Fibroblast of skin of scalp (primary cell): ENCODE measurements at regions not wholly inside any gene's neighbourhood (a gene's known extent, or its start where the extent isn't known, plus 50 kb on each side); places are given as distances from the start of the nearest gene placed in this dataset.

Source experiments
- DNase-seq: peaks from one replicate; pipeline ENCODE4 v3.0.0-alpha.2; 2013

GRCh38 chr18:78918707-78919106 is 60.9 kb upstream of the SALL3 start:
- DNase-seq = no peak

GRCh38 chr18:78919956-78920355 is 59.7 kb upstream of the SALL3 start:
- no peak for DNase-seq

DNA sequence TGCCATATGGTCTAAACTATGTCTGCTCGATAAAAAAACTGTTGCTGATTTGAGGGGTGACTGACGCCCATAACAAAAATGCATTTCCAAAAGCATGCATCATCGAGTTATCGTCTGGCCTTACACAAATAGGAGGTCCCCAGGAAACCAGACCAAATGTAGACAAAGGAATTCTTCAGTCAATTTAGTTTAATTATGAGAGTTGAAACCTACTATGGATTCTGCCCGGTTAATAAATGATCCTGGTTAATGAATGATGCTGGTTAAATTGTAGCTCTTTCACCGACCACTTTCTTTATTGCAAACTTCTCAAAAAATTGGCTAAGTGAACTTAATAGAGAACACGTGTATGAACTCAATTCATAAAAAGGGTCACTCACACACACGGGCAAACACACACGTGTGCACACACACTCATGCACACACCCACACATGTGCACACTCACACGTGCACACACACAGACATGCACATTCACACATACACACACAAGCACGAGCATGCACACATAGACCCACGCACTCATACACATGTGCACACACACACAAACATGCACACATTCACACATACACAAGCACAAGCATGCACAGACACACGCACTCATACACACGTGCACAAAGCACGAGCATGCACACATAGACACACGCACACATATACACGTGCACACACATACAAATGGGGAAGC is 59.0 kb upstream of the SALL3 start:
- no peak for DNase-seq

GRCh38 chr18:78922856-78923255 is 56.8 kb upstream of the SALL3 start:
- no peak for DNase-seq

DNA sequence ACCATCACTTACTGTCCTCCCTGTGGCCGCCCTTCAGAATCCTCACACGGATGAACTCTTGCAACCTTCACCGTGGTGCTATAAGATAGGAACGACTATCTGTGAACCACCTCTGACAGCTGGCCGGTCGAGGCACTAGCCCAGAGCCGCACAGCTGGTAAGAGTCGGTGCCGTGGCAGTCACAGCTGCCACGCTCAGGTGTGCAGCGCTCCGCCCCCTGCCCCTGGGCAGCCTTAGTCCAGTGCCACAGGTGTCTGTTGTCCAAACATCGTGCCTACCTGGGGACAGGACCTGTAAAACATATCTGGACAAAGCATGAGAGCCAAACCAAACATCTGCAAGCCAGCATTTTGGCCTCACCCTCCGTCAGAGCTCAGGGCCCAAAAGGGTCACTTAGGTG is 55.3 kb upstream of the SALL3 start:
- no peak for DNase-seq

DNA sequence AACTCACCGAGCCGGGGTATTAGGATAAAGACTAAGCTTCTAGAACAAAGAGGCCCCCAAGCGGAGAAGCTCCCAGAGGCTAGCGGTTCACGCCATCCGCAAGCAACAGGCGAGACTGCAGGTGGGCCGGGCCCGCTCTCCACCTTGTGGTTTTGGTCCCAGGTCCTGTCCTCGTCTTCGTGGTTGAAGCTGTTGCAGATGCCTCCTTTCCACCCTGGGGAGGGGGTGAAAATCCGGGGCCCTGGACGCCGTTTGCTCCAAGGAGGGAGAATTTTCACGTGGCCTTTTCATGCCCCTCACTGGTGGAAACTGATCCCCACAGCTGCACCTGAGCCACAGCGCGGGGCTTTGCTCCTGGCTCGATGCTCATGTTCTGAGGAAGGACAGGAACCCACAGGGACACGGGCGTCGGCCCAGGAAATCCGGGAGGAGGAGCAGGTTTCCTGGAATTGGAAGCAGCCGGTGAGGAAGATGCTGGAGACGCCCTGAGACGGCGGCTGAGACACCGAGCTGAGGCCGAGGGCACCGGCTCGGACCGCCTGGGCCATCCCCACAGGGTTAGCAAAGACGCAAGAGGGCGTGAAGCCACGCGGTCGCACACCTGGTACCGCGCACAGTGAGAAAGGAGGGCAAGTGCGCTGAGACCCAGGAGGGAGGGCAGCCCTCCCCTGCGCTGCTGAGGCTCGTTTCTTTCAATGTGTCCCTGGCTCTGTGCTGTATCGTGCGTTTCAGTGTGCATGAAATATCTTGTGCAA is 54.7 kb upstream of the SALL3 start:
- no peak for DNase-seq

DNA sequence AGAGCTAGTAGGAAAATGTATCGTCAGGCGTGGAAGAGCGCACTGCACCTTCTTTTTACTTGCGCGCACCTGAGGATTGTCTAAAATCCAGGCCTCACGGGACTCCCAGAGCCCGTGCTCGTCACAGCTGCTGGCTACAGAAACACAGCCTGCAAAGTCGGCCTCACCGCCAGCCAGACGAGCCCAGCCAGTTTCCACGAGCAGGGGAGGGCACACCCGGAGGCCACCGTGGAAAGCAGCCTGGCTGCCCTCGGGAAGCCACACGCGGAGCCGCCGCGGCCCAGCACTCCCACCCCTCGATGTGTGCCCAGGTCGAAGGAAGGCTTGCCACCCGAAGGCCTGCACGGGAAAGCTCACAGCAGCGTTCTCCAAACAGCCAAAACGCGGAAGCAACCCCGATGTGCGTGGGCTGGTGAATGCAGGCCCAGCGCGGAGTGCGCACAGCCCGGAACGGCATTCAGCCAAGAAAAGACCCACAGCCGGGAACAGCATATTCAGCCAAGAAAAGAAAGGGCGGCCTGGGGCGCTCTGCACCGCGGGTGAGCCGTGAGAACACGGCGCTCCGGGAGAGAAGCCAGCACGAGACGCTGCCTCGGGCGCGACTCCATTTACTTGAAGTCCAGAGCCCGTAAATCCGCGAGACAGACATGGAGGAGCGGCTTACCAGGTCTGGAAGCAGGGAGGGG is 53.9 kb upstream of the SALL3 start:
- DNase-seq = no peak

GRCh38 chr18:78926243-78926615 is 53.4 kb upstream of the SALL3 start:
- DNase-seq = no peak

DNA sequence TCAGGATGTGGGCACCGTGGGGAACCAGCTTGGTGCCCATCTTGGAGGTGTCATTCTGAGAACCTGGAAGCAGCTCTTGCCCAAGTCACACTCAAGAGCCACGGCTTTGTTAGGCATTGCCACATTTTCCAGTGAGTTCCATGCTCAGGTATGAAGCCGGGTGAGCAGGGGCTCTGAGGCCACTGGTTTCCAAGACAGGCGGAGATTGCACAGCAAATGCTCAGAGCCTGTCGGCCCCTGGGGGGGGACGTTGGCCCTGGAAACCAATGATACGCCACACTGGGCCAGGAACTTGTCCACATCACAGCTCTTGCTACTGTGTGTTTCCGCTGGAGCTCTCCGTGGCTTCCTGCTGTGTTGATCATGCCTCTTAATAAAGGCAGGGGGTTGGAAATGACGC is 52.5 kb upstream of the SALL3 start:
- DNase-seq = no peak

DNA sequence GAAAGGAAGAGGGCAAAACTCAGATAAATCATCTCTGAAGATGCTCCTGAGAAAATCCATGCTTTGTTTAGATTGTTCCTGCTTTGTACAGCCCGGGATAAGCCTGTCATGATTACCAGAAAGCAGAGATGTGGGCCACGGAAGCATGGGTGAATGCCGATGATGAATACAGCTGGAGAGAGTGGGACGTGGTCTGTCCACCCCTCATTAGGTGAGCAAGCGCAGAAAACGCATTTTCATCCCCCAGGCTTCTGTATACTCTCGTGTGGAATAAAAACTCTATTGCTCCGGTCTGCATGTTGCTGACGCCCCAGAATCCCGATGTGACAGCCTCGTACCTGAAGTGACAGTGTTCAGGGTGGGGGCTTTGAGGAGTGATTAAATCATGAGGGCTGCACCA is 52.0 kb upstream of the SALL3 start:
- DNase-seq = no peak

DNA sequence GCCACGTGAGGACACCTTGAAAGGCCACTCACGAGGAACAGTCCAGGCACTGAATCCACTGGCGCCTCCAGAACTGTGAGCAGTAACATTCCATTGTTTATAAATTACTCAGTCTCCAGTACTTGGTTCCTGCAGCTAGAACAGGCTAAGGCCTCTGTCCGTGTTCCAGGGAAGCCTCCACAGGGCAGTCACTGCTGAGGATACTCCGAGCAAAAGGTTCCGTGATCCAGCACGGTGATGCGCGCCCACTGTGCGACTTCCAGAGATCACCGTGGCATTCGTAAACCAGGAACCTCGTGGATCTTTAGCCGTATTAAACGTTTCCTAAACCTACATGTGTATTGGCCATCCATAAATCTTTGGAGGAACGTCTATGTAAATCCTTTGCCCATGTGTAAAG is 51.5 kb upstream of the SALL3 start:
- no peak for DNase-seq

- no peak for DNase-seq
Measured at GRCh38 chr18:78929516-78929915, 50.1 kb upstream of the SALL3 start.
